GM12891 (cell line): ENCODE measurements at regions not wholly inside any gene's neighbourhood (a gene's known extent, or its start where the extent isn't known, plus 50 kb on each side); places are given as distances from the start of the nearest gene placed in this dataset.
A peak's percentile ranks its signal among the peaks of the same experiment; 100 is the strongest.

Experiments used
- PAX5 ChIP-seq: IDR thresholded peaks from 2 replicates; pipeline ENCODE4 v1.6.1; 2011; ENCODE audit warnings: low read length, moderate library complexity, mild to moderate bottlenecking; ENCODE audit not compliant: insufficient read depth, severe bottlenecking
- POLR2A ChIP-seq: IDR thresholded peaks from 2 replicates; pipeline ENCODE4 v1.6.1; 2011; ENCODE audit warnings: low read depth, low read length, control low read depth
- POLR2AphosphoS5 ChIP-seq: IDR thresholded peaks from 2 replicates; pipeline ENCODE4 v1.6.1; 2011; ENCODE audit warnings: low read depth, low read length, control low read depth
- SPI1 ChIP-seq: IDR thresholded peaks from 2 replicates; pipeline ENCODE4 v1.6.1; 2011; ENCODE audit warnings: low read depth, low read length, control low read depth
- TAF1 ChIP-seq: IDR thresholded peaks from 2 replicates; pipeline ENCODE4 v1.6.1; 2011; ENCODE audit warnings: low read depth, low read length, control low read depth

DNA sequence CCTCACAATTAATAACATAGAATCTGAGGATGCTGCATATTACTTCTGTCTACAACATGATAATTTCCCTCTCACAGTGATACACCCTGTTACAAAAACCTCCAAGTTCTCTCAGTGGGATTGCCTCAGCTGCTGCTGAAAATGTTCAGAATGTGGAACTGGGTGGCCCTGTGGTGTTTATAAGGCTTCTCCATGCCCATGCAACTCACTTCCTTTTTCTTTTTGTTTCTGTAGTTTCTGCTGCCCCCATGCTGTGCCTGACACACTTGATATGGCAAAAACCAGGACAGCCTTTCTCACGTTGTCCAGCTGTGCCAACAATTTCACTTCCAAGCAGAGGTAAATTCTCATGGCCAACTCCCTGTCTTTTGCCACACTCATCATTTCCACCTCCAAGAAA lies 206.2 kb downstream of the RPIA start:
- peak; percentile 92 for TF ChIP-seq SPI1
- no peak for TF ChIP-seq POLR2A
- no peak for TF ChIP-seq POLR2AphosphoS5
- no peak for TF ChIP-seq PAX5
- TF ChIP-seq TAF1, result no peak
